DOHH2 (cell line): ENCODE measurements at regions not wholly inside any gene's neighbourhood (a gene's known extent, or its start where the extent isn't known, plus 50 kb on each side); places are given as distances from the start of the nearest gene placed in this dataset.

ENCODE experiments used
- EZH2phosphoT487 ChIP-seq: fragments of 200-600 bp; sonication (generic); IDR thresholded peaks from 2 replicates; pipeline ENCODE4 v1.6.1; 2017; ENCODE audit warnings: borderline replicate concordance, mild to moderate bottlenecking, antibody characterized with exemption, low read length, moderate library complexity, mixed read lengths
- TF ChIP-seq, protein P1 (sequence below): fragments of 200-600 bp; sonication (generic); IDR thresholded peaks from one replicate; pipeline ENCODE4 v1.5.1; 2014; ENCODE audit warnings: antibody characterized with exemption, mild to moderate bottlenecking, low read depth, low read length; ENCODE audit not compliant: poor library complexity, severe bottlenecking

DNA sequence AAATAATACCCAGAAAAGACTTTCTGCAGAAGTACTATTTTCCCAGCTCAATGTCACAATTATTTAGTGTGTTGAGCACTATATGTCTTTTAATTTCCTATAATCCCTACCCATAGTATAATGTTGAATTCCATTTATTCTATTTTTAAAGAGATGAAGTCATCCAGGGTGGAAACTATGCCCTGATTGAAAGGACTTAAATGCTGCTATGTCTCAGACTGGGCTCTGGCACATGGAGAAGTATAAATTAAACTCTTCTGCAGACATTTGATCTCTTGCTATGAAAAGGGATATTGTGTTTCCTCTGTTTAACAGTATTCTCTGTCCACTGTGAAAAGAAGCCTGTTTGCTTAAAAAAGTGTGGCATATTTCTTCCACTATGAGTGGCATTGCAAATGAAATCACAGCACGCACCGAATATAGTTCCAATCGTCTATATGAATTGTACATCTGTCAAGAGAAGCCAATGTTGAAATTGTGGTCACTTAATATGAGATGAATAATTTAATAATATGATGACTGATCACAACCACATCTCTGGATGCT is 192.3 kb downstream of the BCAT1 start:
- TF ChIP-seq, protein P1, sequence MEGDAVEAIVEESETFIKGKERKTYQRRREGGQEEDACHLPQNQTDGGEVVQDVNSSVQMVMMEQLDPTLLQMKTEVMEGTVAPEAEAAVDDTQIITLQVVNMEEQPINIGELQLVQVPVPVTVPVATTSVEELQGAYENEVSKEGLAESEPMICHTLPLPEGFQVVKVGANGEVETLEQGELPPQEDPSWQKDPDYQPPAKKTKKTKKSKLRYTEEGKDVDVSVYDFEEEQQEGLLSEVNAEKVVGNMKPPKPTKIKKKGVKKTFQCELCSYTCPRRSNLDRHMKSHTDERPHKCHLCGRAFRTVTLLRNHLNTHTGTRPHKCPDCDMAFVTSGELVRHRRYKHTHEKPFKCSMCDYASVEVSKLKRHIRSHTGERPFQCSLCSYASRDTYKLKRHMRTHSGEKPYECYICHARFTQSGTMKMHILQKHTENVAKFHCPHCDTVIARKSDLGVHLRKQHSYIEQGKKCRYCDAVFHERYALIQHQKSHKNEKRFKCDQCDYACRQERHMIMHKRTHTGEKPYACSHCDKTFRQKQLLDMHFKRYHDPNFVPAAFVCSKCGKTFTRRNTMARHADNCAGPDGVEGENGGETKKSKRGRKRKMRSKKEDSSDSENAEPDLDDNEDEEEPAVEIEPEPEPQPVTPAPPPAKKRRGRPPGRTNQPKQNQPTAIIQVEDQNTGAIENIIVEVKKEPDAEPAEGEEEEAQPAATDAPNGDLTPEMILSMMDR, result no peak
- TF ChIP-seq EZH2phosphoT487, result no peak
